ENCODE measurements at regions not wholly inside any gene's neighbourhood (a gene's known extent, or its start where the extent isn't known, plus 50 kb on each side); places are given as distances from the start of the nearest gene placed in this dataset.

- H3K79me2 ChIP-seq (ENCODE audit: insufficient read depth): no peaks in the 10 kb centered on the region
- POLR2A ChIA-PET: no interaction called here
Measured at GRCh38 chr2:2805263-2805662, 474.2 kb upstream of the MYT1L start.

More at GRCh38 chr2:2805263-2805662, 474.2 kb upstream of the MYT1L start:
- H3K27ac ChIP-seq (ENCODE audit: low read depth in 2 of 2, low read length in 1 of 2): no peak overlapping the region
- H2AFZ ChIP-seq (ENCODE audit: low read depth): no peak overlapping the region
- H3K4me1 ChIP-seq (ENCODE audit: control insufficient read depth in 1 of 2, insufficient read depth in 2 of 2, low read depth in 1 of 2, low read length in 1 of 2): no peaks in the 10 kb centered on the region; a peak in 1 of 4 replicates
- CTCF ChIA-PET: no interaction called here
- H4K20me1 ChIP-seq (ENCODE audit: insufficient read depth): no peaks in the 10 kb centered on the region
- whole genome bisulfite sequencing (ENCODE audit: low lambda C conversion rate): 19% methylated on average over 5 of the region's 5 CpGs
- H3K9me3 ChIP-seq: no peaks in the 10 kb centered on the region
- no peaks in the 10 kb centered on the region for H3K36me3 ChIP-seq (replicated peaks in 1 of 2; ENCODE audit: control insufficient read depth in 1 of 2, insufficient read depth in 2 of 2, low read length in 1 of 2)
- TF ChIP-seq PBX3 (IDR thresholded peaks at IDR 0.05): no peak
- no peak for TF ChIP-seq SIN3A (IDR thresholded peaks at IDR 0.05; ENCODE audit: borderline replicate concordance, low read depth, low read length)
- TF ChIP-seq POLR2AphosphoS5 (IDR thresholded peaks at IDR 0.05; ENCODE audit: low read depth, low read length): no peak
- no peak for TF ChIP-seq CHD2 (IDR thresholded peaks at IDR 0.05; ENCODE audit: low read length, partially characterized antibody)
- no peak for TF ChIP-seq YY1 (IDR thresholded peaks at IDR 0.05; ENCODE audit: low read depth)
- TF ChIP-seq, protein P1, sequence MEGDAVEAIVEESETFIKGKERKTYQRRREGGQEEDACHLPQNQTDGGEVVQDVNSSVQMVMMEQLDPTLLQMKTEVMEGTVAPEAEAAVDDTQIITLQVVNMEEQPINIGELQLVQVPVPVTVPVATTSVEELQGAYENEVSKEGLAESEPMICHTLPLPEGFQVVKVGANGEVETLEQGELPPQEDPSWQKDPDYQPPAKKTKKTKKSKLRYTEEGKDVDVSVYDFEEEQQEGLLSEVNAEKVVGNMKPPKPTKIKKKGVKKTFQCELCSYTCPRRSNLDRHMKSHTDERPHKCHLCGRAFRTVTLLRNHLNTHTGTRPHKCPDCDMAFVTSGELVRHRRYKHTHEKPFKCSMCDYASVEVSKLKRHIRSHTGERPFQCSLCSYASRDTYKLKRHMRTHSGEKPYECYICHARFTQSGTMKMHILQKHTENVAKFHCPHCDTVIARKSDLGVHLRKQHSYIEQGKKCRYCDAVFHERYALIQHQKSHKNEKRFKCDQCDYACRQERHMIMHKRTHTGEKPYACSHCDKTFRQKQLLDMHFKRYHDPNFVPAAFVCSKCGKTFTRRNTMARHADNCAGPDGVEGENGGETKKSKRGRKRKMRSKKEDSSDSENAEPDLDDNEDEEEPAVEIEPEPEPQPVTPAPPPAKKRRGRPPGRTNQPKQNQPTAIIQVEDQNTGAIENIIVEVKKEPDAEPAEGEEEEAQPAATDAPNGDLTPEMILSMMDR (IDR thresholded peaks at IDR 0.05): no peak
- TF ChIP-seq GATA2 (CRISPR knock-in tag; IDR thresholded peaks at IDR 0.05): no peak
- TF ChIP-seq FOXM1 (IDR thresholded peaks at IDR 0.05; ENCODE audit: low read depth): no peak
- TF ChIP-seq, protein P2, sequence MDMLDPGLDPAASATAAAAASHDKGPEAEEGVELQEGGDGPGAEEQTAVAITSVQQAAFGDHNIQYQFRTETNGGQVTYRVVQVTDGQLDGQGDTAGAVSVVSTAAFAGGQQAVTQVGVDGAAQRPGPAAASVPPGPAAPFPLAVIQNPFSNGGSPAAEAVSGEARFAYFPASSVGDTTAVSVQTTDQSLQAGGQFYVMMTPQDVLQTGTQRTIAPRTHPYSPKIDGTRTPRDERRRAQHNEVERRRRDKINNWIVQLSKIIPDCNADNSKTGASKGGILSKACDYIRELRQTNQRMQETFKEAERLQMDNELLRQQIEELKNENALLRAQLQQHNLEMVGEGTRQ (IDR thresholded peaks at IDR 0.05; ENCODE audit: borderline replicate concordance, low read depth, low read length): no peak
- TF ChIP-seq, protein P3, sequence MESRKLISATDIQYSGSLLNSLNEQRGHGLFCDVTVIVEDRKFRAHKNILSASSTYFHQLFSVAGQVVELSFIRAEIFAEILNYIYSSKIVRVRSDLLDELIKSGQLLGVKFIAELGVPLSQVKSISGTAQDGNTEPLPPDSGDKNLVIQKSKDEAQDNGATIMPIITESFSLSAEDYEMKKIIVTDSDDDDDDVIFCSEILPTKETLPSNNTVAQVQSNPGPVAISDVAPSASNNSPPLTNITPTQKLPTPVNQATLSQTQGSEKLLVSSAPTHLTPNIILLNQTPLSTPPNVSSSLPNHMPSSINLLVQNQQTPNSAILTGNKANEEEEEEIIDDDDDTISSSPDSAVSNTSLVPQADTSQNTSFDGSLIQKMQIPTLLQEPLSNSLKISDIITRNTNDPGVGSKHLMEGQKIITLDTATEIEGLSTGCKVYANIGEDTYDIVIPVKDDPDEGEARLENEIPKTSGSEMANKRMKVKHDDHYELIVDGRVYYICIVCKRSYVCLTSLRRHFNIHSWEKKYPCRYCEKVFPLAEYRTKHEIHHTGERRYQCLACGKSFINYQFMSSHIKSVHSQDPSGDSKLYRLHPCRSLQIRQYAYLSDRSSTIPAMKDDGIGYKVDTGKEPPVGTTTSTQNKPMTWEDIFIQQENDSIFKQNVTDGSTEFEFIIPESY (IDR thresholded peaks at IDR 0.05; ENCODE audit: borderline replicate concordance, low read depth): no peak
- no peak for TF ChIP-seq NFIC (IDR thresholded peaks at IDR 0.05; ENCODE audit: borderline replicate concordance)
- no peak for TF ChIP-seq FOXJ3 (CRISPR knock-in tag; IDR thresholded peaks at IDR 0.05)
- H3K4me3 ChIP-seq (ENCODE audit: low read depth in 2 of 2, low read length in 1 of 2): no peak overlapping the region
- H3K27me3 ChIP-seq (ENCODE audit: insufficient read depth): no peaks in the 10 kb centered on the region
- no peaks in the 10 kb centered on the region for H3K9me2 ChIP-seq
- H3K4me2 ChIP-seq: no peak overlapping the region
- no peak for DNase-seq
- H3K9ac ChIP-seq: no peak overlapping the region
- H3F3A ChIP-seq (replicated peaks; ENCODE audit: insufficient read depth): no peaks in the 10 kb centered on the region
